HG03442 (cell line): ENCODE measurements at regions not wholly inside any gene's neighbourhood (a gene's known extent, or its start where the extent isn't known, plus 50 kb on each side); places are given as distances from the start of the nearest gene placed in this dataset.

Experiments used
- ATAC-seq: cut with Tn5 transposase; IDR thresholded peaks from one replicate; pipeline ENCODE4 v1.9.1; 2021; ENCODE audit warnings: mild to moderate bottlenecking, moderate library complexity; ENCODE audit not compliant: unreplicated experiment

DNA sequence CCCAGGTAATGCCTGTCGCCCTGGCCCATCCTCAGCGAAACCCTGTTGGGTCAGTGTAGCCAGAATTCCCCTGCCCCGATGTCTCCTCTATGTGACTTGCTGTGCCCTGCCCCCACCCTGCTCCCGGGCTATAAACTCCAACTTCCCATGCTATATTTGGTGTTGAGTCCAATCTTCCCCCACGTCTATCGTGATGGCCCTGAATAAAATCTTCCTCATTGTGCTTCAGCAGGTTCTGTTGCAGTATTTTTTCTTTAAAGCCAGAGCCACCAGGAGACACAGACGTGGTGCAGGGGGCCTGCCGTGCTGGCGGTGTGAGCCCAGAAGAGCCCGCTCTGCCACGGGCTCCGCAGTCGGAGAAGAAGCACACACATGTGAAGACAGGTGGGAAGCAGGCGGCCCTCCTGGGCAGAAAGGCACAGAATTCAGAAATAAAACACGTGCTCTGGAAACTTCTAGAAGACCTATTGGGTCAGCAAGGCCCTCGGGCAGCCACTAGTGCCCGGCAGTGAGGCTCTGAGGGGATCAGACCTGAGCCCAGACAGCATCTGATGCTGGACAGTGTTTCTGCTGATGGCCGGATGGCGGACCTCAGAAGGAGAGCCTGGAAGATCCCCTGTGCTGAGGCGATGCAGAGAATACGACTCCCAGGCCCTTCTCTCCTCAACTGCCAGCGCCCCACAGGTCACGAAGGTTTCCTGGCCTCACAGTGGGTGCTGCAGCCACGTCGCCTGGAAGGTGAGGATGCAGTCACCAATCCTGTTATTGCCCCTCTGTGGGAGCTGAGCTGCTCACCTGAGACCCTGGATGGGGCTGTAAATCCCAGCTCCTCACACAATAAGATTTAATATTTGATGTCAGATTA, 501.9 kb downstream of the BRD1 start:
- ATAC-seq, result no peak

DNA sequence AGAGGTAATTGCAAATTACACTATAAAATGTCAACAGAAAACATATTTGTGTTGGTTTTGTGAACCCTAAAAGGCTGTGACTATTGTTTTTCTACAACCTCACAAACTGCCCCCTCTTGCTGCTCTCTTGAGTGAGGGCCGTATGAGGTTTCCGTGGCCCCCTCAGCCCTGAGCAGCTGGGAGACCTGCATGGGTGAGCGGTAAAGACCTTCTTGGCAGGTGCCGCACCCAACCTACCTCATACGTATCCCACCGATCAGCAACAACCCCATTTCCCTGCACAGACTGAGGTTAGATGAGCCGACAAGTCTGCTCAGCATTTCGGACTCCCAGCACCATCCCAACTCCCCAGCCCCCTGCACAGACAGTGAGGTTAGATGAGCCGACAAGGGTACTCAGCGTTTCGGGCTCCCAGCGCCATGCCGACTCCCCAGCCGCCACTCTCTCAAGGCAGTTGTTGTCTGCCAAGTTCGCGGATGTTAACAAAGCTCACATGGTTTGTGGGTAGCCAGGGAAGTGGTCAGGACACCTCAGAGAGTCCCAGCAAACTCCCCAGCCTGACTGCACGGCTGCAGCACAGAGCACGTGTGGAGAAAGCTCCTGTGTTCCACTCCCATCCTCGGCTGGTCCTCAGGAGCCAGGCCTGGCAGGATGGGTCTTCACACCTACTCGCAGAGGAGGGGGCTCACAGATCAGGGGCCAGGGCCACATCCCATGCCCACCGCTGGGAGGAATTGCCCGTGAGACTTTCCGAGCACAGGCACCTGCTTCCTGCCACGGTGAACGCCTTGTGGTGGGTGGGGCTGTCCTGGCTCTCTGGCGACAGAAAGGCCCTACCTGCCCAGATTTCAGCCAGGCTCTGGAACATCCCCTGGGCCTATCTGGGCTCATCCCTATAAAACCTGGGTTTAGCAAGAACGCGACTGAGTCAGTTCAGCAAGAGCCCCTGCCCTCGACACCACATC, 502.9 kb downstream of the BRD1 start:
- ATAC-seq, result no peak

DNA sequence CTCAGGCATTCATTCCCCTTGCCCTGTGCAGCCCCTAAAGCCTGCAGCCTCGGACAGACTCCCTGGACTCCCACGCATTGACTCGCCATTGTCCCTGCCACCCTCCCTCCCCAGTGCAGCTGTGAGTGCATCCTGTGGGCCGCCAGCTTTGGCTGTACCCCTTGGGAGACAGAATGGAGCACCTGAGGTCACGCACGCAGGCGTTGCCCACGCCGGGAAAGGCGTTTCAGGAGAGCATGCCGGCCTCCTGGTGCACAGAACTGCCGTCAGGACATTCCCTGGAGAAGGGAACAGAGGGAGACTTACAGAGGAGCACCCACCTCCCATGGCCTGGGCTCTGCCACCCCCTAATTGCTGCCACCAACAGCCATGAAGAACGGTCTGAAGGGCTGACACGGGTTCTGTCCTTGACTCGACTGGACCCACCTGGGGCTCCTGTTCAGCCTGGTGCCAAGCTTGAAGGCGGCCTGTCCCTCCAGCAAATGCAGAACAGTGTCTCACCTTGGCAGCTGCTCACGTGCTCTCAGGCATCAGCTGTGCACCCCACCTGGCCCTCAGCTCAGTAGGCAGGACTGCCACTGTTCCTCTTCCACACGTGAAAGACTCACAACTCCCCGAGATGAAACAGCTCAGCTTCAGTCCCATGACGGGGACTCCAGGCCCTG, 503.8 kb downstream of the BRD1 start:
- no peak for ATAC-seq

DNA sequence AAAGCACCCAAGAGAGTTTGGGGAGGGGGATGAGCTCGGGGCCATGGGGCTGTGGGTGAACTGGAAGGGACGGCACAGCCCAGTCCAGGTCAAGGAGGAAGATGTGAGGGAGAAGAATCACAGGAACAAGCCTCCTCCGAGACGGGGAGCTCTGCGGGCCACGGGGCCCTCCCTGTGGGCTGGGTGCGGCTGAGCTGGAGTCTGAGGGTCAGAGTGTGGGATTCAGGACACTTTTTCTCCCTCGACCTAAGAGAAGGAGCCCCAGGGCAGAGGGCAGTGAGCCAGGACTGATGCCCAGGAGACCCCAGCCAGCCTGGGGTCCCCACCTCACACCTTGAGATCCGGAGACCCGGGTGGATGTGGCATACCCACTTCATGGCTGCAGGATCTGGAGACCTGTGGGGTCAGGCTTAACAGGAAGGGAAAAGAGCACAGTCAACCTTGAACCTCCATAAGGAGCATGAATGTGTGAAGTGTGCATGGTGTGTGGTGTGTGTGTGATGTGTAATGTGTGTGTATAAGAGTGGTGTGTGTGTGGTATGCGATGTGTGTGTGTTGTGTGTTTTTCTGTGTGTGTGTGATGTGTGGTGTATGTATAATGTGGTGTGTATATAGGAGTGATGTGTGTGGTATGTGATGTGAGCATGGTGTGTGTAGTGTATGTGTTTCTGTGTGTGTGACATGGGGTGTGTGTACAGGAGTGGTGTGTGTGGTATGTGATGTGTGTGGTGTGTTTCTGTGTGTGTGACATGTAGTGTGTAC, 504.6 kb downstream of the BRD1 start:
- ATAC-seq, result no peak

DNA sequence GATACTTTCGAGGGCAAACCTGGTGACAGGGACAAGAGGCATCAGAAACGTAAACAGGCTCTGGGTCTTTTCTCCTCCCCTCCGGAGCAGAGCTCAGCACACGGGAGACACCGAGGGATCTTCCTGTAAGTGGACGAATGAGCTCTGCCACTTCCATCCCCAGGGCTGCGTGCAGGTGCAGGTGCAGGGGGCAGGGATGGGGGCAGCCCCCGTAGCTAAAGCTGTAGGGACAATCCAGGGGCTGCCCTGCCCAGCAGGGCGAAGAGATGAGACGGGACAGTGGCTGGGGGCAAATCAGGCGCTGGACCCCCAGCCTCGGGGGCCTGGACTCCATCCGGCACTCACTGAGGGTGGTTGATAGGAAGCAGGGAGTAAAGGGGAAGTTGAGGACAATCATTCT, 505.4 kb downstream of the BRD1 start:
- ATAC-seq, result no peak

DNA sequence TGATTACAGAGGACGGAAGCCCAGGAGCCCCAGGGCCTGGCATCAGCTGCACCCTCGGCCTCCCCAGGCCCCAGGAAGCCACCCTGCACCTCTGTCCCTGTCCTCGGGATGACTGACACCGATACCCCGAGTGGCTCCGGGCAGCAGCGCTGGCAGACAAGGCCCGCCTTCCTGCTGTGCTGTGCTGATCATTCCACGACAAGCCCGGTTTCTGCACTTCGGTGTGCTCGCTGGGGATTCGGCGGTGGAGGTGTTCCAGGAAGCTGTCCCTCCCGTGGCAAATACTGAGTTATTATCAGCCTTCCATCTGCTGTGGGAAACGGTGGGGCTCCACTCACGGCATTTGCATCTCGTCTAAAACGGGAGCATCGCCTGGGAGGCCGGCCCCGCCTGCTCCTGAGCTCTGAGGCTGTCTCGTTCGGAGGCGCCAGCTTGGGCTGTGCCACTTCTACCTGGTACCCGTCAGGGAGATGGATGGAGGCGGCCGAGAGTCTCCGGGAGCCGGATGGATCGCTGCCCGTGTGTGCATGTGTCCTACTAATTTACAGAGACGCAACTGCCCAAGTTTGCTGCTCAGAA, 506.1 kb downstream of the BRD1 start:
- ATAC-seq, result no peak

DNA sequence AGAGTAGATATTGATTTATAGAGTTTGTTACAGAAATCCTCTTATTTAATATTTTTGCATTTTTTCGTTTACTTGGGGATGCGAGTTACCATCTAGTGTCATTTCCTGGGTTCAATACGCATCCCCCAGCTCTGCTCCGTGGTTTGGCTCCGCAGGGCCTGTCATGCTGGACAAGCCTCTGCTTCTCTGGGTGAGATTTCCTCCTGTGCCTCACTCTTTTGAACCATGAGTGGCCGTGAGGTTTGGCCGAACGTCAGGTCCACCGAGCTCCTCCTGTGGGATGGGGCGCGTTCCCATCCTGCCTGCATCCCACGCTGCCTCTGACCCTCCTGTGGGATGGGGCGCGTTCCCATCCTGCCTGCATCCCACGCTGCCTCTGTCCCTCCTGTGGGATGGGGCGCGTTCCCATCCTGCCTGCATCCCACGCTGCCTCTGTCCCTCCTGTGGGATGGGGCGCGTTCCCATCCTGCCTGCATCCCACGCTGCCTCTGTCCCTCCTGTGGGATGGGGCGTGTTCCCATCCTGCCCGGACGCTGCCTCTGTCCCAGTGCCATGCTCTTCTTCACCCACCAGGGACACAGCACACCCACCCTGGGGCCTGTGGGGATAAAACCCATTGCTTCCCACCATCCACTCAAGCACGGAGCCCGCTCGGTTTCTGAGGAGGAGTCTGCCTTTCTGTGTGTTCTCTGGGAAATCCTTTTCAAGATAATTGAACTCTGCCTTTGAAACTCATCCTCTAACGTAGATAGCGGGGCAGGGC, 506.8 kb downstream of the BRD1 start:
- no peak for ATAC-seq

DNA sequence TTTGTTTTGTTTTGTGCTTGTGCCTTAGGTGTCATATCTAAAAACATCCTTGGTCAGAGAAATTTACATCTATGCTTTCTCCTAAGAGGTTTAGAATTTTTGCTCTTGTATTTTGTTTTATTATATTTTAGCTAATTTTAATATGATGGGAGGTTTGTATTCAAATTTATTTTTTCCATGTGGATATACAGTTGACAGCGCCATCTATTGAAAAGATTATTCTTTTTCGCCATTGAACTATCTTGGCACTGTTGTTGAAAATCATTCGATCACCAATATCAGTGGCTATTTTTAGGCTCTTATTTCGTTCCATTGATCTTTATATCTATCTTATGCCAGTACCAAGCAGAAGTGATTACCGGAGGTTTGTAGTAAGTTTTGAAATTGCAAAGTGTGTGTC, 510.3 kb downstream of the BRD1 start:
- no peak for ATAC-seq

DNA sequence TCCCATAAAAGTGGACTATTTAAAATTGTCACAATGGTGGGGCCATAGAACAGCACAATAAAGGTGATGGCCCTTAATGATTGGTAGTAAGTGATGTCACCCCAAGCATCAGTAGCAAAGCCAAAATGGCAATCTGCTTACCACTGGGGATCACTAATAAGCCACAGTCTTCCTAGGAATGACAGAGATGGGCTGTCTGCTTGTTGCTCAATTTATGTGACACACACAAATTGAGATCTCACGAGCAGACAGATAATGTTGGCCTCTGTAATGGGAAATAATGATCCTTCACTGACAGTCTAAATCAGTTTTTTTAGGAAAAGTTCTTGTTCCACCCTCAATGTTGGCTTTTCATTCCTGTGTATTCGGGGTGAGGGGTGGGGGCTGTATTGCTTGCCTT, 515.1 kb downstream of the BRD1 start:
- ATAC-seq, result no peak

DNA sequence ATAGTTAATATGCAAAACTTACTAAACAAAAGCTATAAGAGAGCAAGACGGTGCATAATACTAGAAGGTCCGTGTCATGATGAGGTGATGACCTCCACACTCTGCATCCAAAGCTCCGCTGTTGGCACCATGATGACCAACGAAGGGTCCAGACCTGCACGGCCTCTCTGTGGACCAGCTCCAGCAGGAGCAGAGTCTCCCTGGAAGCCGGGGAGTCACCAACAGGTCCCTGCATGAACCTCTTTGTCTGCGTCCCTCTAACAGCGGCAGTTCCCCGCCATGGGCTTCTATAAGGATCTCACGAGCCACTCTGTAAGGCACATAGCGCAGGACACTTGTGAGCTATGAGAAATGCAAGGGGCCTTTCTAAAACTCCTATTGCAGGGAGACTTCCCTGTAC, 517.3 kb downstream of the BRD1 start:
- ATAC-seq, result no peak

DNA sequence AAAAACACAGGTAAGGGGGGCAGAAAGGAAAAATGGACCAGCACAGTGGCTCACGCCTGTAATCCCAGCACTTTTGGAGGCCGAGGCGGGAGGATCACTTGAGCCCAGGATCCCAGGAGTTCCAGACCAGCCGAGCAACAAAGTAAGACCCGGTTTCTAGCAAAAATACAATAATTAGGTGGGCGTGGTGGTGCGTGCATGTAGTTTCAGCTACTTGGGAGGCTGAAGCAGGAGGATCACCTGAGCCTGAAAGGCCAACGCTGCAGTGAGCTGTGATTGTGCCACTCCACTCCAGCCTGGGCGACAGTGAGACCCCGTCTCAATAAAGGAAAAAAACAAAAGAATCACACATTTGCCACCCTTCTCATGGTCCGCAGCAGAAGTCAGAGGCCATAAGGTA, 519.4 kb downstream of the BRD1 start:
- no peak for ATAC-seq

DNA sequence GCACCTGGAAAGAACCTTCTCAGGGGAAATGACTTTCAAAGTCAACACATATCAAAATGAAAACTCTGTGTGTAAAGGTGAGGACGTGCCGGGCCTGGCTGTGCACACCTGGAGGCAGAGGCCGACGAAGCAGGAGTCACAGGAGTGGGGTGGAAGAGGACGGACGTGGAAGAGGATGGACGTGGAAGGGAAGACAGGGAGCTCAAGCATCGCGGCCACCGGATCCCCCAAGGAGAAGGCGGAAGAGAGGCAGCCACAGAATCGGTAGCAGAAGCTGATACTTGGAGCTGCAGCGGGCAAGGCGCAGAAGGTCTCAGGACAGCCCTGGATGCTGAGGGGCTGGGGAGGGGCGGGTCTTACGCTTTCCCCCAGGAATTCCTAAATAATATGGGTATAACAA, 519.8 kb downstream of the BRD1 start:
- no peak for ATAC-seq

DNA sequence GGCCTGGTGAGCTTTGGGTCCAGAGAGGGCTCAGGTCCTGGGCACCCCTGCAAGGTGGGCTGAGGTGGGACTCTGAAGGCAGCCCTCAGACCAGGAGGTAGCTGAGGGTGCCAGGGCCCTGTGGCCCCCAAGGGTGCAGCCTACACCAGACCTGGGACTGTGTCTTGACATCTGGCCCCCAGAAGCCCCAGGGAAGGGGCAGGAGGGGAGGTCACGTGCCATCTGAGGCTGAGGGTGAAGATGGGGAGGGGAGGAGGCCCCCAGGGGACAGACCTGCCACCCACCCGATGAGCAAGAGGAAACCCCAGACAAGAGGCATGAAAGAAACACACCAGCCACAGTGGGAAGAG, 520.2 kb downstream of the BRD1 start:
- no peak for ATAC-seq

DNA sequence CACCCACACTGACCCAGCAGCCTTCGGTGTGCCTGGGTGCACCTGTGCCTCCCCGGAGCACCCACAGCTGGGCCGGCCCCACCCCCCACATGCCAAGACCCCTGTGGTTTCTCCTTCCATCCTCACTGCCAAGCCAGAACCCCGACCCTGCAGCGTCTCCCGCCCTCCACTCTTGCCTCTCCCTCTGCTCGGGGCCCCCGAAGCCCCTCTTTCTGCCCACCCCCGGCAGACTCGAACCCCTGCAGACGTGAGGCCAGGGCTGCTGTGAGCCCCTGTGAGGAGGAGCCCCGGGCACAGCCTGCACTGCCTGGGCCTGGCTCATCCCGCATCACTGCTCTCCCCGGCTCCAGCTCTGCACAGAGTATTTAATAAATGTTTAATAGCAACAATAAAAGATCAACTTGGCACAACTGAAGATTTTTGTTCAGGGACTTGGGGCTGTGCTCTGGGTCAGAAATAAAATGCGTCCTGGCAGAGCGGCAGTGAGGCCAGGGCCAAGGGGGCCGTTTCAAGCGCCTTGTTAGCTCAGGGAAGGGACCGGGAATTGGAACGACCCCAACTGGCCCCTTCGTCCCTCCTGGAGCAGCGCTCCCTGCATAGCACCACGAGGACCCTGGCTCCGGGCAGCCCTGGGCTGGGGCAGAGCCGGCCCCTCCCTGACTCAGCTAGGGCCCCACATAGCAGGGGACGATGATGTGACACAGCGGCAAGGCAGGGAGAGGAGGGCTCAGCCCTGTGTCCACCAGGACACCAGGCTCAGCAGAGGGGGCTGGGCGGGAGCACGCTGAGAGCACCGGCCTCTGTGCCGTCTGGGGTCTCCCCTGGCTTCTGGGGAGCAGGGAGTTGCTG, 520.8 kb downstream of the BRD1 start:
- no peak for ATAC-seq

DNA sequence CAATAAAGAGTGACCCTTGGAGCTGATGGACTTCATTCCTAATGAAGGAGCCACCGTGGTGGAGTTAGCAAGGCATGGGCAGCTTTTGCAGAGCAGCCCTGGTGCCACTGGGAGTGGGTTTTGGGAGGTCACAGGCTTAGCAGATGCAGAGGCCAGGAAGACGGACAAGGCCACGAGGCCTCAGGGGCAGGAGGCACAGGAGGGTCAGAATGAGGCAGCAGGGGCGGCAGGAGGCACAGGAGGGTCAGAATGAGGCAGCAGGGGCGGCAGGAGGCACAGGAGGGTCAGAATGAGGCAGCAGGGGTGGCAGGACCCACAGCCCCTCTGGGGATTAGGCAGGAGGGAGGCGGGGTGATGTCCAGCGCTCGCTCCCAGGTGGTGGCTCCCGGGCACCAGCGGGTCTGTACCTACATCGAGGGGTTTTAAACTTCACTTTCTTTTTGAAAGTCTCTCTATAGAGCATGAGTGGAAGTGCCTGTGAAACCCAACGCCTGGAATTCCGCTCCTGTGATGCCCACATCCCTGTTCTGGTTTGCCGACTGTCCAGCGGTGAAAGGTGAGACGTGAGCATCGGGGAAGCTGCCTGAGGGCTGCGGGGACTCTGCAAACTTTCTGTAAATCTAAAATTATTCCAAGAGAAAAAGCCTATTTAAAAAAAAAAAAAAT, 521.6 kb downstream of the BRD1 start:
- ATAC-seq, result no peak

DNA sequence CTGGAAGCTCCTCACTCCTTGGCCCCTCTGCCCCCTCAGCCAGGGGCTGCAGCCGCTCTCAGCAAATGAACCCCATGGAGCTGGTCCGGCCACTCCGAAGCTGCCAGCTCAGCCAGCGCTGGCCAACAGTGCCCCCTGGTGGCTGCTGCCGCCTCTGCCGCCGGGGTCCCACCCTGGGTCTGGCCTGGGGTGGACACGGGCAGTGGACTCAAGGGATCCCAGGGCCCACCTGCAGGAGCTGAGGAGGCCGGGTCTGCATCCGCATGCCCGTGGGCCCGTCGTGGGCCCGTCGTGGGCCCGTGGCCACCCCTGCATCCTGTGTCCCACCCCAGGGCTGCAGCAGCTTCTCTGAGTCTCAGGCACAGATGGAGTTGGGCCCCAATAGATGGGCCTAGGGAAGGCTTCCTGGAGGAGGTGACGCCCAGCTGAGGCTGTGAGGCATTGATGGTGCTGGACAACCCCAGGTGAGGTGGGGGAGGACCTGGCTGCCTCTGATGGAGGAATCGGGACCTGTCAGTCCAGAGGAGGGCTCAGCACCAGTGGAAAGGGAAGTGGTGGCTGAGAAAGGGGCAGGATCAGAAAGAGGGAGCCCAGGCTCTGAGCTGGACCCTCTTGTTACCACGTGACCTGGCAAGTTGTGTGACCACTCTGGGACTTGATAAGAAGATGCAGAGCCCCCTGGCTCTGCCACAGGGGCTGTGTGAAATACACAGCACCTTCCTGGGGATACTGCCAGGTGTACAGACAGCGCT, 522.3 kb downstream of the BRD1 start:
- ATAC-seq, result no peak

DNA sequence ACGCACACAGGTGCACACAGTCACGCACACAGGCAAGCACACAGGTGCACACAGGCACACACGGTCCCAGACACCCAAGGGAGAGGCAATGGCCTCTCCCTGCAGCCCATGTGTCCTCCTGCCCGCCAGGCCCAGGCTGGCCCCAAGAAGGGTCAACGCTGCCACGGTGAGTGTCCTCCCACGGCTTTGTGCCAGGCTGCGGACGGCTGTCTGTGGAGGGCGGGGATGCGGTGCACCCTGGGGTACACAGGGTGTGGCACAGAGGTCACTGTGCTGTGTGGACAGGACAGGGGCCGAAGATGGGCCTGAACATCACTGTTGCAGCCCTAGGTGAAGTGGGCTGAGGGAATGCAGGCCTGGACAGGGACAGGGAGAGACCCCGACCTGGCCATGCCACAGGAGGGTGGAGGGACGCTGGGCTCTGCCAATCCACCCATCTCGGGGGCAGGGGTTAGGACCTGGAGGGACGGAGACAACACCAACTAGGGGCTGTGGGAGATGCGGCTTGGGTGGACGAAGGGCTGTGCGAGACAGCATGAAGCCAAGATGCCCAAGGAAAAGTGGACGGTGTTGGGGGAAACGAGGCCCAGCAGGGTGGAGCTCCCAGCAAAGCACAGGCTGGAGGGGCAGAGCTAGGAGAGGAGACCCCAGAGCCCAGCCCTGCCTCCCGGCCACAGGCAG, 523.8 kb downstream of the BRD1 start:
- no peak for ATAC-seq
